ENCODE measurements at regions not wholly inside any gene's neighbourhood (a gene's known extent, or its start where the extent isn't known, plus 50 kb on each side); places are given as distances from the start of the nearest gene placed in this dataset.

DNA sequence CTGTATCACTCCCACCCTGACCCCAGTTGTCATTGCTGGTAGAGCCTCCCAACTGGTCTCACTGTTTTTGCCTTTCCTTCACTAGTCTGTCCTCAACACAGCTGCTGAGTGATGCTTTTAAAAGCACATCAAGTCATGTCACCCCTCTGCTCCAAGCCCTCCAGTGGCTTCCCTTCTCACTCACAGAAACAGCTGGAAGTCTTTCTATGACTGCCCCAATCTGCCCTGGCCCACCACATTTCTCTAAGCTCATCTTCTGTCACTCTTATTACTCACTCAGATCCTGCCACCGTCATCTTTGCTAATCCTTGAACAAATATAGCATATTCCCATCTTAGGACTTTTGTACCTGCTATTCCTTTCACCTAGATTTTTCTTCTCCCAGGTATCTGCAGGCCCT is 242.6 kb upstream of the RBBP8 start:
- Histone ChIP-seq H3K9me3 (ENCODE audit: control insufficient read depth in 2 of 3, insufficient read depth in 1 of 3, low read length in 3 of 3) (no peaks in the 10 kb centered on the region), H3K27me3 (ENCODE audit: control insufficient read depth, insufficient read depth, low read length) (no peaks in the 10 kb centered on the region), H3K27ac (ENCODE audit: low read depth in 2 of 2, low read length in 2 of 2) (no peak overlapping the region), H3K9ac (ENCODE audit: low read length in 3 of 3) (no peak overlapping the region), H3K36me3 (ENCODE audit: control insufficient read depth in 2 of 3, insufficient read depth in 3 of 3, low read length in 3 of 3) (no peaks in the 10 kb centered on the region), H3K4me3 (ENCODE audit: low read length in 3 of 3) (no peak overlapping the region), H3K4me1 (ENCODE audit: control insufficient read depth in 2 of 3, insufficient read depth in 2 of 3, low read depth in 1 of 3, low read length in 3 of 3) (no peaks in the 10 kb centered on the region)
- TF ChIP-seq, protein P1, sequence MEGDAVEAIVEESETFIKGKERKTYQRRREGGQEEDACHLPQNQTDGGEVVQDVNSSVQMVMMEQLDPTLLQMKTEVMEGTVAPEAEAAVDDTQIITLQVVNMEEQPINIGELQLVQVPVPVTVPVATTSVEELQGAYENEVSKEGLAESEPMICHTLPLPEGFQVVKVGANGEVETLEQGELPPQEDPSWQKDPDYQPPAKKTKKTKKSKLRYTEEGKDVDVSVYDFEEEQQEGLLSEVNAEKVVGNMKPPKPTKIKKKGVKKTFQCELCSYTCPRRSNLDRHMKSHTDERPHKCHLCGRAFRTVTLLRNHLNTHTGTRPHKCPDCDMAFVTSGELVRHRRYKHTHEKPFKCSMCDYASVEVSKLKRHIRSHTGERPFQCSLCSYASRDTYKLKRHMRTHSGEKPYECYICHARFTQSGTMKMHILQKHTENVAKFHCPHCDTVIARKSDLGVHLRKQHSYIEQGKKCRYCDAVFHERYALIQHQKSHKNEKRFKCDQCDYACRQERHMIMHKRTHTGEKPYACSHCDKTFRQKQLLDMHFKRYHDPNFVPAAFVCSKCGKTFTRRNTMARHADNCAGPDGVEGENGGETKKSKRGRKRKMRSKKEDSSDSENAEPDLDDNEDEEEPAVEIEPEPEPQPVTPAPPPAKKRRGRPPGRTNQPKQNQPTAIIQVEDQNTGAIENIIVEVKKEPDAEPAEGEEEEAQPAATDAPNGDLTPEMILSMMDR (IDR thresholded peaks at IDR 0.05; ENCODE audit: borderline replicate concordance, extremely low read depth, insufficient read depth) = no peak
- intact Hi-C loops (cut with DNase I) = no loop called here
- FAIRE-seq (no peak), DNase-seq (no peak)

GRCh38 chr18:22691946-22692710 is 241.0 kb upstream of the RBBP8 start:
- H3K27ac ChIP-seq (ENCODE audit: low read depth in 2 of 2, low read length in 2 of 2) = no peak overlapping the region
- DNase-seq = peak in 1 of 5 donors; percentile 50
- H3K36me3 ChIP-seq (ENCODE audit: control insufficient read depth in 2 of 3, insufficient read depth in 3 of 3, low read length in 3 of 3) = no peaks in the 10 kb centered on the region
- no peaks in the 10 kb centered on the region for H3K27me3 ChIP-seq (ENCODE audit: control insufficient read depth, insufficient read depth, low read length)
- H3K9ac ChIP-seq (ENCODE audit: low read length in 3 of 3) = no peak overlapping the region
- H3K4me3 ChIP-seq (ENCODE audit: low read length in 3 of 3) = no peak overlapping the region
- FAIRE-seq = no peak
- intact Hi-C loops (cut with DNase I) = no loop called here
- TF ChIP-seq, protein P1 (IDR thresholded peaks at IDR 0.05; ENCODE audit: borderline replicate concordance, extremely low read depth, insufficient read depth) = no peak
- no peaks in the 10 kb centered on the region for H3K4me1 ChIP-seq (ENCODE audit: control insufficient read depth in 2 of 3, insufficient read depth in 2 of 3, low read depth in 1 of 3, low read length in 3 of 3)
- H3K9me3 ChIP-seq (ENCODE audit: control insufficient read depth in 2 of 3, insufficient read depth in 1 of 3, low read length in 3 of 3) = no peaks in the 10 kb centered on the region

- Histone ChIP-seq H3K36me3 (ENCODE audit: control insufficient read depth in 2 of 3, insufficient read depth in 3 of 3, low read length in 3 of 3) (no peaks in the 10 kb centered on the region), H3K27ac (ENCODE audit: low read depth in 2 of 2, low read length in 2 of 2) (no peak overlapping the region), H3K4me1 (ENCODE audit: control insufficient read depth in 2 of 3, insufficient read depth in 2 of 3, low read depth in 1 of 3, low read length in 3 of 3) (no peaks in the 10 kb centered on the region), H3K27me3 (ENCODE audit: control insufficient read depth, insufficient read depth, low read length) (no peaks in the 10 kb centered on the region), H3K9me3 (ENCODE audit: control insufficient read depth in 2 of 3, insufficient read depth in 1 of 3, low read length in 3 of 3) (no peaks in the 10 kb centered on the region), H3K4me3 (ENCODE audit: low read length in 3 of 3) (no peak overlapping the region), H3K9ac (ENCODE audit: low read length in 3 of 3) (no peak overlapping the region)
- FAIRE-seq (no peak), DNase-seq (peak in 1 of 5 donors; percentile 77)
- intact Hi-C loops (cut with DNase I) = no loop called here
- TF ChIP-seq, protein P1 (IDR thresholded peaks at IDR 0.05; ENCODE audit: borderline replicate concordance, extremely low read depth, insufficient read depth) = no peak
Observed at GRCh38 chr18:22694954-22695353, 238.2 kb upstream of the RBBP8 start.
